KOPT-K1 (cell line): ENCODE measurements at regions not wholly inside any gene's neighbourhood (a gene's known extent, or its start where the extent isn't known, plus 50 kb on each side); places are given as distances from the start of the nearest gene placed in this dataset.

Experiments
- H3K27ac ChIP-seq: fragments of 200-600 bp; sonication (generic); 2 replicates; pipeline ENCODE4 v1.5.1; 2016; ENCODE audit warnings: antibody characterized with exemption, mild to moderate bottlenecking, low read depth, low read length; ENCODE audit not compliant: poor library complexity, severe bottlenecking
- H3K36me3 ChIP-seq: fragments of 200-600 bp; sonication (generic); 2 replicates; pipeline ENCODE4 v1.5.1; 2017; ENCODE audit warnings: antibody characterized with exemption, mild to moderate bottlenecking, low read length, moderate library complexity; ENCODE audit not compliant: insufficient read depth
- H3K9me3 ChIP-seq: fragments of 200-600 bp; sonication (generic); 2 replicates; pipeline ENCODE4 v1.5.1; 2017; ENCODE audit warnings: antibody characterized with exemption, low read length, mild to moderate bottlenecking; ENCODE audit not compliant: insufficient read depth, poor library complexity, severe bottlenecking

GRCh38 chr20:63132131-63132714 is 83.7 kb downstream of the YTHDF1 start:
- Histone ChIP-seq H3K36me3 (no peaks in the 10 kb centered on the region), H3K27ac (no peak overlapping the region), H3K9me3 (no peaks in the 10 kb centered on the region)

- H3K27ac ChIP-seq = no peak overlapping the region
- H3K36me3 ChIP-seq = no peaks in the 10 kb centered on the region
- H3K9me3 ChIP-seq = no peaks in the 10 kb centered on the region
Measured at GRCh38 chr20:63130658-63131577, 85.0 kb downstream of the YTHDF1 start.

- no peaks in the 10 kb centered on the region for H3K36me3 ChIP-seq
- no peaks in the 10 kb centered on the region for H3K9me3 ChIP-seq
- H3K27ac ChIP-seq = no peak overlapping the region
Measured at GRCh38 chr20:63129991-63130657, 85.8 kb downstream of the YTHDF1 start.

GRCh38 chr20:63129376-63129965 is 86.5 kb downstream of the YTHDF1 start:
- Histone ChIP-seq H3K27ac (no peak overlapping the region), H3K9me3 (no peaks in the 10 kb centered on the region), H3K36me3 (no peaks in the 10 kb centered on the region)

GRCh38 chr20:63128956-63129355 is 87.0 kb downstream of the YTHDF1 start:
- no peaks in the 10 kb centered on the region for H3K9me3 ChIP-seq
- H3K36me3 ChIP-seq = no peaks in the 10 kb centered on the region
- no peak overlapping the region for H3K27ac ChIP-seq

GRCh38 chr20:63128367-63128766 is 87.6 kb downstream of the YTHDF1 start:
- Histone ChIP-seq H3K36me3 (no peaks in the 10 kb centered on the region), H3K27ac (no peak overlapping the region), H3K9me3 (no peaks in the 10 kb centered on the region)

- H3K9me3 ChIP-seq = no peaks in the 10 kb centered on the region
- H3K36me3 ChIP-seq = no peaks in the 10 kb centered on the region
- H3K27ac ChIP-seq = no peak overlapping the region
Measured at GRCh38 chr20:63127700-63128364, 88.1 kb downstream of the YTHDF1 start.

- Histone ChIP-seq H3K9me3 (no peaks in the 10 kb centered on the region), H3K27ac (no peak overlapping the region), H3K36me3 (no peaks in the 10 kb centered on the region)
Measured at GRCh38 chr20:63126876-63127699, 88.8 kb downstream of the YTHDF1 start.

- no peaks in the 10 kb centered on the region for H3K36me3 ChIP-seq
- no peaks in the 10 kb centered on the region for H3K9me3 ChIP-seq
- H3K27ac ChIP-seq = no peak overlapping the region
Measured at GRCh38 chr20:63125838-63126601, 89.9 kb downstream of the YTHDF1 start.

GRCh38 chr20:63125581-63125837 is 90.4 kb downstream of the YTHDF1 start:
- no peaks in the 10 kb centered on the region for H3K9me3 ChIP-seq

GRCh38 chr20:63124782-63125580 is 91.0 kb downstream of the YTHDF1 start:
- H3K27ac ChIP-seq = no peak overlapping the region
- no peaks in the 10 kb centered on the region for H3K36me3 ChIP-seq
- no peaks in the 10 kb centered on the region for H3K9me3 ChIP-seq

More at GRCh38 chr20:63125581-63125837, 90.4 kb downstream of the YTHDF1 start:
- no peak overlapping the region for H3K27ac ChIP-seq
- no peaks in the 10 kb centered on the region for H3K36me3 ChIP-seq

GRCh38 chr20:63124092-63124781 is 91.7 kb downstream of the YTHDF1 start:
- no peak overlapping the region for H3K27ac ChIP-seq
- no peaks in the 10 kb centered on the region for H3K9me3 ChIP-seq
- H3K36me3 ChIP-seq = no peaks in the 10 kb centered on the region

- H3K27ac ChIP-seq = no peak overlapping the region
- no peaks in the 10 kb centered on the region for H3K36me3 ChIP-seq
- H3K9me3 ChIP-seq = no peaks in the 10 kb centered on the region
Measured at GRCh38 chr20:63123331-63123741, 92.6 kb downstream of the YTHDF1 start.
